ENCODE measurements at regions not wholly inside any gene's neighbourhood (a gene's known extent, or its start where the extent isn't known, plus 50 kb on each side); places are given as distances from the start of the nearest gene placed in this dataset.

- Histone ChIP-seq H3K27me3 (no peaks in the 10 kb centered on the region), H3K36me3 (no peaks in the 10 kb centered on the region), H3K9me3 (no peaks in the 10 kb centered on the region), H3K4me3 (no peak overlapping the region)
- DNase-seq, result no peak
Measured at GRCh38 chr12:123036466-123037285, 56.2 kb downstream of the ARL6IP4 start.

GRCh38 chr12:123035841-123036240 lies 55.4 kb downstream of the ARL6IP4 start:
- no peaks in the 10 kb centered on the region for H3K36me3 ChIP-seq
- no peak overlapping the region for H3K4me3 ChIP-seq
- DNase-seq, result no peak

GRCh38 chr12:123034865-123035264 lies 54.4 kb downstream of the ARL6IP4 start:
- no peaks in the 10 kb centered on the region for H3K36me3 ChIP-seq
- H3K27me3 ChIP-seq, result no peaks in the 10 kb centered on the region
- no peaks in the 10 kb centered on the region for H3K9me3 ChIP-seq
- peak; percentile 36 for DNase-seq
- H3K4me3 ChIP-seq, result no peak overlapping the region

More at GRCh38 chr12:123035841-123036240, 55.4 kb downstream of the ARL6IP4 start:
- no peaks in the 10 kb centered on the region for H3K27me3 ChIP-seq
- H3K9me3 ChIP-seq, result no peaks in the 10 kb centered on the region

GRCh38 chr12:123034022-123034541 lies 53.6 kb downstream of the ARL6IP4 start:
- DNase-seq, result no peak
- Histone ChIP-seq H3K4me3 (no peak overlapping the region), H3K27me3 (no peaks in the 10 kb centered on the region), H3K36me3 (no peaks in the 10 kb centered on the region), H3K9me3 (no peaks in the 10 kb centered on the region)

- H3K36me3 ChIP-seq, result no peaks in the 10 kb centered on the region
- no peaks in the 10 kb centered on the region for H3K9me3 ChIP-seq
- DNase-seq, result no peak
- H3K4me3 ChIP-seq, result no peak overlapping the region
- no peaks in the 10 kb centered on the region for H3K27me3 ChIP-seq
Measured at GRCh38 chr12:123033392-123034021, 53.0 kb downstream of the ARL6IP4 start.

- Histone ChIP-seq H3K36me3 (no peaks in the 10 kb centered on the region), H3K27me3 (no peaks in the 10 kb centered on the region), H3K4me3 (no peak overlapping the region), H3K9me3 (no peaks in the 10 kb centered on the region)
- DNase-seq, result no peak
Measured at GRCh38 chr12:123032736-123033391, 52.4 kb downstream of the ARL6IP4 start.

Measured in MG63 (cell line).